WERI-Rb-1 (cell line): ENCODE measurements at regions not wholly inside any gene's neighbourhood (a gene's known extent, or its start where the extent isn't known, plus 50 kb on each side); places are given as distances from the start of the nearest gene placed in this dataset.

Source experiments
- DNase-seq: peaks from one replicate; pipeline ENCODE4 v3.0.0-alpha.2; 2020
- H3K27ac ChIP-seq: fragments of 250-450 bp; sonication (Bioruptor Pico); 2 replicates; pipeline ENCODE4 v1.5.1; 2020; ENCODE audit warnings: mild to moderate bottlenecking, moderate library complexity
- H3K27me3 ChIP-seq: fragments of 250-450 bp; sonication (Bioruptor Pico); 2 replicates; pipeline ENCODE4 v1.5.1; 2021; ENCODE audit warnings: mild to moderate bottlenecking, low read depth, moderate library complexity; ENCODE audit not compliant: insufficient read depth, severe bottlenecking
- H3K36me3 ChIP-seq: fragments of 250-450 bp; sonication (Bioruptor Pico); 2 replicates; pipeline ENCODE4 v1.5.1; 2020; ENCODE audit warnings: mild to moderate bottlenecking, moderate library complexity
- H3K4me3 ChIP-seq: 2 replicates; pipeline ENCODE4 v1.5.1; 2011; ENCODE audit warnings: low read depth, mild to moderate bottlenecking, control low read depth, low read length
- H3K9me3 ChIP-seq: fragments of 250-450 bp; sonication (Bioruptor Pico); 2 replicates; pipeline ENCODE4 v1.5.1; 2021; ENCODE audit warnings: mild to moderate bottlenecking, moderate library complexity; ENCODE audit not compliant: severe bottlenecking
- TF ChIP-seq, protein P1 (sequence below): IDR thresholded peaks from 2 replicates; pipeline ENCODE4 v1.5.1; 2011; ENCODE audit warnings: low read depth, mild to moderate bottlenecking, control low read depth, inconsistent platforms, low read length

DNA sequence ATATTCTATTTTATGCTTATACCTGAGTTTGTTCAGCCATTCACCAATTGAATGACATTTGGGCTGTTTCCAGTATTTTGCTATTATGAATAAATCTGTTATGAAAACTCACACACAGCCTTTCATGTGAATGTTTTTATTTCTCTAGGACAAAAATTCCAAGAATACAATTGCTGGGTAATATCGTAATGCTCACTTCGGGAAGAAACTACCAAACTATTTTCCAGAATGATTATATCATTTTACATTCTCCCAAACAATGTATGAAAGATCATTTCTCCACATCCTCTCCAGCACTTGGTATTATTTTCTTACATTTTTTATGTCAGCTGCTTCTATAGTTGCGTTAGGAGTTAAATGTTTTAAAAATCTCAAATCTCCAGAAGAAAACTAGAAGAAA is 58.3 kb upstream of the LHFPL2 start:
- Histone ChIP-seq H3K27ac (no peak overlapping the region), H3K9me3 (peaks cover 10% of the 10 kb centered on the region), H3K27me3 (no peaks in the 10 kb centered on the region), H3K36me3 (no peaks in the 10 kb centered on the region), H3K4me3 (no peak overlapping the region)
- TF ChIP-seq, protein P1, sequence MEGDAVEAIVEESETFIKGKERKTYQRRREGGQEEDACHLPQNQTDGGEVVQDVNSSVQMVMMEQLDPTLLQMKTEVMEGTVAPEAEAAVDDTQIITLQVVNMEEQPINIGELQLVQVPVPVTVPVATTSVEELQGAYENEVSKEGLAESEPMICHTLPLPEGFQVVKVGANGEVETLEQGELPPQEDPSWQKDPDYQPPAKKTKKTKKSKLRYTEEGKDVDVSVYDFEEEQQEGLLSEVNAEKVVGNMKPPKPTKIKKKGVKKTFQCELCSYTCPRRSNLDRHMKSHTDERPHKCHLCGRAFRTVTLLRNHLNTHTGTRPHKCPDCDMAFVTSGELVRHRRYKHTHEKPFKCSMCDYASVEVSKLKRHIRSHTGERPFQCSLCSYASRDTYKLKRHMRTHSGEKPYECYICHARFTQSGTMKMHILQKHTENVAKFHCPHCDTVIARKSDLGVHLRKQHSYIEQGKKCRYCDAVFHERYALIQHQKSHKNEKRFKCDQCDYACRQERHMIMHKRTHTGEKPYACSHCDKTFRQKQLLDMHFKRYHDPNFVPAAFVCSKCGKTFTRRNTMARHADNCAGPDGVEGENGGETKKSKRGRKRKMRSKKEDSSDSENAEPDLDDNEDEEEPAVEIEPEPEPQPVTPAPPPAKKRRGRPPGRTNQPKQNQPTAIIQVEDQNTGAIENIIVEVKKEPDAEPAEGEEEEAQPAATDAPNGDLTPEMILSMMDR: no peak
- DNase-seq: no peak

DNA sequence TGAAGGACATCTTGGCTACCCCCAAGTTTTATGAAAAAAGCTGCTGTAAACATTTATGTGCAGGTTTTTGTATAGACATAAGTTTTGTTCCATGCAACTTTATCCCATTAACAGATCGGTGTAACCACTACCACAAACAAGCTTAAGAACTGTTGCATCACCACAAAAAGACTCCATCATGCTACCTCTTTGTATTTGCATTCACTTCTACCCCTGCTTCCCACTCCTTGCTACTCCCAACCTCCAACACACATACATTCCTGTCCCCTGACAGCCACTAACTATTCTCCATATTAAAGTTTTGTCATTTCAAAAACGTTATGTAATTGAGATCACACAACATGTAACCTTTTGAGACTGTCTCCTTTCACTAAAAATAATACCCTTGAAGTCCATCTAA is 57.8 kb upstream of the LHFPL2 start:
- no peaks in the 10 kb centered on the region for H3K36me3 ChIP-seq
- H3K27me3 ChIP-seq: no peaks in the 10 kb centered on the region
- no peak for DNase-seq
- H3K27ac ChIP-seq: no peak overlapping the region
- H3K9me3 ChIP-seq: peaks cover 10% of the 10 kb centered on the region
- TF ChIP-seq, protein P1: no peak
- H3K4me3 ChIP-seq: no peak overlapping the region

DNA sequence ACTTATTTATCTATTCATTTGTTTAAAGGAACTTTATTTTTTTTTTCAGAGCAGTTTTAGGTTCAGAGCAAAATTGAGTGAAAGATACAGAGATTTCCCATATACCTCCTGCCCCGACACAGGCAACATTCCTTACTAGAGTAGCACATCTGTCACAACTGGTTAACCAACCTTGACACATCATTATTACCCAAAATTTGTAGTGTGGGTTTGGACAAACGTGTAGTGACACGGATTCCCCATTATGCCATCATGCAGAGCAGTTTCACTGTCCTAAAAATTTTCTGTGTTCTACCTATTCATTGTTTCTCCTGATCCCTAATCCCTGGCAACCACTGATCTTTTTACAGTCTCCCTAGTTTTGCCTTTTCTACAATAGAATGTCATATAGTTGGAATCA is 57.3 kb upstream of the LHFPL2 start:
- no peak for DNase-seq
- no peak overlapping the region for H3K4me3 ChIP-seq
- H3K27ac ChIP-seq: no peak overlapping the region
- no peaks in the 10 kb centered on the region for H3K27me3 ChIP-seq
- H3K9me3 ChIP-seq: peaks cover 10% of the 10 kb centered on the region
- TF ChIP-seq, protein P1: no peak
- H3K36me3 ChIP-seq: no peaks in the 10 kb centered on the region

DNA sequence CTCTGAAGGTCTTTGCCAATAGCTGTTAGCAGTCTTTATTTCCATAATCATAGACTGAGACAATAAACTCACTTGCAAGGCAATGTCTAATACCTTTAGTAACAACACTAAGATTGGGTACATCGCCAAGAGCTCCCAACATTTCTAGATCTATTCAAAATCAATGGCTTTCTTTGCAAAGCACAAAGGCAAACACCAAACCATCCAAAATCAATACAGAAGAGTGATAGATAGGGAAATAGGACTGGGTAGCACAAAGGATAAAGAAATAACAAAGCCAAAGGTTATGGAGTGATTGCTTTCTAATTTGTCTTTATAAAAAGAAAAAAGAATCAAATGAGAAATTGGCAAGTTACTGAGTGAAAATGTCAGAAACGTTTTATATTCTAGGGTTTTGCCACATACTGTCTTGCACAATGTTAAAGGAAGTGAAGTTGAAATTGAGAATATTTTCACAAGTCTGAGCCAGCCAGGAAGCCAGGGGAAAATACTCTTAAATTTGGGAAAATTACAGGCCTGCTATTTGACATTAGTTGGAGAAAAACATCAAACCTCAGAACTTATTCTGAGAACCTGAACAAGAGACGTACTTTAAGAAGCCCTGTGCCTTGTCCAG is 53.3 kb upstream of the LHFPL2 start:
- Histone ChIP-seq H3K9me3 (no peaks in the 10 kb centered on the region), H3K27ac (no peak overlapping the region), H3K36me3 (no peaks in the 10 kb centered on the region), H3K27me3 (no peaks in the 10 kb centered on the region), H3K4me3 (no peak overlapping the region)
- no peak for DNase-seq
- TF ChIP-seq, protein P1: no peak

DNA sequence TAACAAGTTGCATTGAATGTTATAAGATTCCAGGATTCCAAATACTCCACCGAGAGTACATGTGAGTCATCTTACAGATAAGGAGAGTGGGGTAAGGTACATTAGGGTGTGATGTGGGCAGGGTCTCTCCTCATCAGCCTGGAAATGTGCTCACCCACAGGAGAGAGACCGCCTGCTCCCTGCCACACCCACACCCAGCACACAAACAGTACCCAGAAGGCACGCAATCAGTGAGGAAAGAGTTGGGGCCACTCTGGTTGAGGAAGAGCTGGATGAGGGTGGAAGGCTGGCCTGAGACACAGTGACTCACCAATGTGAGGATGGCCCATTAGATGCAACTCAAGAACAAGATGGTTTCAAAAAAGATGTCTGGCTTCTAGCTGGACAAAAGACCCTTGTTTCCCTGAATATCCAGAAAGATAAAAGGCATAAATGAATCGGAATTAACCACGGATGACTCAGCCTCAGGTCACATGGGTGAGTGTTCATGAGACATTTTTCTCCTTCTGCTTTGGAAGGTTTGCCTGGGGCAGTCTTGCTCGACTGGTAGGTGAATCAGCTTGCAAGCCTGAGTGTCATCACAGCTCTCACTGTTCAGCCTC is 51.1 kb upstream of the LHFPL2 start:
- H3K4me3 ChIP-seq: no peak overlapping the region
- no peak overlapping the region for H3K27ac ChIP-seq

More for the DNA sequence above, 51.1 kb upstream of the LHFPL2 start:
- H3K9me3 ChIP-seq: no peaks in the 10 kb centered on the region
- DNase-seq: no peak
- H3K36me3 ChIP-seq: no peaks in the 10 kb centered on the region
- H3K27me3 ChIP-seq: no peaks in the 10 kb centered on the region
- TF ChIP-seq, protein P1: no peak
